Neural progenitor cell (in vitro differentiated cells): ENCODE measurements at regions not wholly inside any gene's neighbourhood (a gene's known extent, or its start where the extent isn't known, plus 50 kb on each side); places are given as distances from the start of the nearest gene placed in this dataset.
"Not testable (repeated sequence)": the region's sequence is repeated elsewhere in the genome, so short reads cannot be mapped to it uniquely, and the experiment has no call there.

Experiments used
- DNase-seq: peaks from one replicate; pipeline ENCODE4 v3.0.0-alpha.2; 2016; ENCODE audit warnings: low spot score
- H2AFZ ChIP-seq: fragments of 200-600 bp; sonication (generic); replicated peaks from 2 replicates; pipeline ENCODE4 v1.6.1; 2016; ENCODE audit warnings: antibody characterized with exemption
- H3F3A ChIP-seq: fragments of 200-600 bp; sonication (generic); 2 replicates; pipeline ENCODE4 v1.6.1; 2016; ENCODE audit warnings: antibody characterized with exemption, low read depth
- H3K27ac ChIP-seq: fragments of 200-600 bp; sonication (generic); 2 replicates; pipeline ENCODE4 v1.5.1; 2016; ENCODE audit warnings: mild to moderate bottlenecking
- H3K27me3 ChIP-seq: fragments of 200-600 bp; sonication (generic); 2 replicates; pipeline ENCODE4 v1.6.1; 2016; ENCODE audit warnings: mild to moderate bottlenecking, moderate library complexity
- H3K36me3 ChIP-seq: fragments of 200-600 bp; sonication (generic); 2 replicates; pipeline ENCODE4 v1.5.1; 2016
- H3K4me1 ChIP-seq: fragments of 200-600 bp; sonication (generic); 2 replicates; pipeline ENCODE4 v1.6.1; 2016; ENCODE audit warnings: mixed run types
- H3K4me2 ChIP-seq: fragments of 200-600 bp; sonication (generic); 2 replicates; pipeline ENCODE4 v1.6.1; 2016
- H3K4me3 ChIP-seq: fragments of 200-600 bp; sonication (generic); 2 replicates; pipeline ENCODE4 v1.5.1; 2016
- H3K79me2 ChIP-seq: fragments of 200-600 bp; sonication (generic); 2 replicates; pipeline ENCODE4 v1.6.1; 2016; ENCODE audit warnings: low read depth
- H3K9ac ChIP-seq: fragments of 200-600 bp; sonication (generic); 2 replicates; pipeline ENCODE4 v1.6.1; 2016
- H3K9me3 ChIP-seq: fragments of 200-600 bp; sonication (generic); 2 replicates; pipeline ENCODE4 v1.5.1; 2016; ENCODE audit warnings: low read depth
- H4K20me1 ChIP-seq: fragments of 200-600 bp; sonication (generic); 2 replicates; pipeline ENCODE4 v1.6.1; 2016; ENCODE audit warnings: low read depth
- H3K27ac Mint-ChIP-seq: 3 replicates; pipeline ENCODE4 v1.8.0; 2021; ENCODE audit warnings: mixed read lengths
- H3K27me3 Mint-ChIP-seq: 2 replicates; pipeline ENCODE4 v1.8.0; 2022; ENCODE audit warnings: low read depth, mild to moderate bottlenecking, inconsistent platforms, moderate library complexity, mixed read lengths; ENCODE audit not compliant: insufficient read depth
- H3K36me3 Mint-ChIP-seq: 3 replicates; pipeline ENCODE4 v1.8.0; 2021; ENCODE audit warnings: mixed read lengths
- H3K4me1 Mint-ChIP-seq: 3 replicates; pipeline ENCODE4 v1.8.0; 2021; ENCODE audit warnings: mixed read lengths
- H3K4me3 Mint-ChIP-seq: 3 replicates; pipeline ENCODE4 v1.8.0; 2021; ENCODE audit warnings: mild to moderate bottlenecking, moderate library complexity, mixed read lengths
- H3K9me3 Mint-ChIP-seq: 3 replicates; pipeline ENCODE4 v1.8.0; 2020; ENCODE audit warnings: mixed read lengths
- EZH2 ChIP-seq: fragments of 200-600 bp; sonication (generic); IDR thresholded peaks from 2 replicates; pipeline ENCODE4 v1.6.1; 2017; ENCODE audit warnings: antibody characterized with exemption, mild to moderate bottlenecking, moderate library complexity
- EZH2phosphoT487 ChIP-seq: fragments of 200-600 bp; sonication (generic); IDR thresholded peaks from 2 replicates; pipeline ENCODE4 v1.6.1; 2017; ENCODE audit warnings: antibody characterized with exemption
- TF ChIP-seq, protein P1 (sequence below): fragments of 200-600 bp; sonication (generic); IDR thresholded peaks from 2 replicates; pipeline ENCODE4 v1.5.1; 2017; ENCODE audit warnings: antibody characterized with exemption, mild to moderate bottlenecking

DNA sequence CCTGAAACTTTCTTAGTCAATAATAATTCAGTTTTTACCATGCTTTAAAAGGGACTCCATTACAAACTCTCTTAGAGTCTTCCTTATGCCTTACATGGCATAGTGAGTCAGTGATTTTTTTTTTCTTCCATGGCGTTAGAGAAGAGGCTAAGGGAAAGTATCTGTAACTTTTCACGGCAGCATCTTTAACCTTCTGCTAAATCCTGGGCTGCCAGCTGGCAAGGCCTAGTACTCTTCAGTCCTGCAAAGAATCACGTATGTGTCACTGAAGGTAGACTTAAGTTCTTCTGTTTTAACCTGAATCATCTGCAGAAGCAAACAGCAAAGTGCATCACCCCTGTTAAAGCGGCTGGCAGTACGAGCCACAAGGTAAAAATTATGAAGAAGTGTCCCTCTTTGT is 286.3 kb upstream of the FN1 start:
- H3K36me3 Mint-ChIP-seq: no peaks in the 10 kb centered on the region
- peaks cover 7% of the 10 kb centered on the region for H3K4me1 Mint-ChIP-seq
- H3K4me2 ChIP-seq: no peak overlapping the region
- no peak overlapping the region for H3K27ac Mint-ChIP-seq
- H3K9me3 ChIP-seq: no peaks in the 10 kb centered on the region
- no peak for DNase-seq
- no peaks in the 10 kb centered on the region for H4K20me1 ChIP-seq
- no peak overlapping the region for H2AFZ ChIP-seq
- H3K9ac ChIP-seq: no peak overlapping the region
- no peaks in the 10 kb centered on the region for H3K36me3 ChIP-seq
- no peaks in the 10 kb centered on the region for H3K79me2 ChIP-seq
- no peak overlapping the region for H3K4me3 Mint-ChIP-seq
- peaks cover 4% of the 10 kb centered on the region for H3K9me3 Mint-ChIP-seq
- H3F3A ChIP-seq: no peaks in the 10 kb centered on the region
- H3K27ac ChIP-seq: no peak overlapping the region
- no peak for TF ChIP-seq EZH2phosphoT487
- no peak for TF ChIP-seq EZH2
- TF ChIP-seq, protein P1, sequence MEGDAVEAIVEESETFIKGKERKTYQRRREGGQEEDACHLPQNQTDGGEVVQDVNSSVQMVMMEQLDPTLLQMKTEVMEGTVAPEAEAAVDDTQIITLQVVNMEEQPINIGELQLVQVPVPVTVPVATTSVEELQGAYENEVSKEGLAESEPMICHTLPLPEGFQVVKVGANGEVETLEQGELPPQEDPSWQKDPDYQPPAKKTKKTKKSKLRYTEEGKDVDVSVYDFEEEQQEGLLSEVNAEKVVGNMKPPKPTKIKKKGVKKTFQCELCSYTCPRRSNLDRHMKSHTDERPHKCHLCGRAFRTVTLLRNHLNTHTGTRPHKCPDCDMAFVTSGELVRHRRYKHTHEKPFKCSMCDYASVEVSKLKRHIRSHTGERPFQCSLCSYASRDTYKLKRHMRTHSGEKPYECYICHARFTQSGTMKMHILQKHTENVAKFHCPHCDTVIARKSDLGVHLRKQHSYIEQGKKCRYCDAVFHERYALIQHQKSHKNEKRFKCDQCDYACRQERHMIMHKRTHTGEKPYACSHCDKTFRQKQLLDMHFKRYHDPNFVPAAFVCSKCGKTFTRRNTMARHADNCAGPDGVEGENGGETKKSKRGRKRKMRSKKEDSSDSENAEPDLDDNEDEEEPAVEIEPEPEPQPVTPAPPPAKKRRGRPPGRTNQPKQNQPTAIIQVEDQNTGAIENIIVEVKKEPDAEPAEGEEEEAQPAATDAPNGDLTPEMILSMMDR: no peak
- H3K4me1 ChIP-seq: no peaks in the 10 kb centered on the region
- no peak overlapping the region for H3K4me3 ChIP-seq
- no peaks in the 10 kb centered on the region for H3K27me3 ChIP-seq
- peaks cover 5% of the 10 kb centered on the region for H3K27me3 Mint-ChIP-seq

DNA sequence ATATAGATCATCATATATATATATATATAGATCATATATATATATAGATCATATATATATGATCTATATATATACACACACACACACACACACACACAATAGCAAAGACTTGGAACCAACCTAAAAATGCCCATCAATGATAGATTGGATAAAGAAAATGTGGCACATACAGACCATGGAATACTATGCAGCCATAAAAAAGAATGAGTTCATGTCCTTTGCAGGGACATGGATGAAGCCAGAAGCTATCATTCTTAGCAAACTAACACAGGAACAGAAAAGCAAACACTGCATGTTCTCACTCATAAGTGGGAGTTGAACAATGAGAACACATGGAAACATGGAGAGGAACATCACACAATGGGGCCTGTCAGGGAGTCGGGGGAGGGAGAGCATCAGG is 285.6 kb upstream of the FN1 start:
- not testable (repeated sequence) for H3K4me3 ChIP-seq

DNA sequence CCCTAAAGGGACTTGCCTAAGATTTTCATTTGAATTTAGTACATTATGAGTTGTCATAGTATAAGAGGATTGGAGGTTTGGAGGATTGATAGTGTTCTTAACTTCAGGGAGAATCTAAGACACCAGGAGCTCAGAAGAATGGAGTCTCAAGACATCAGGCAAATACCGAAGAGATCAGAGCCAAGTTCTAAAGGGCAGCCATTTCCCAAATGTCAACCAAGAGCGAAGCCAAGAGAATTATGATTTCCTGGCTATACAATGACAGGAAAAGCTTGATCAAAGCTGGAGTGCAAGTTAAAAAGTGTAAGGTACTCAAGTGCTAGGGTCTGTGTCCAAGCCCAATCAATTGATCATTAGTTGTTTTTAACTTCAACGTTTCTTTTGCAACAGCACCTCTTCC is 283.0 kb upstream of the FN1 start:
- Histone ChIP-seq H2AFZ (no peak overlapping the region), H3K36me3 (no peaks in the 10 kb centered on the region), H3K4me3 (no peak overlapping the region), H3F3A (no peaks in the 10 kb centered on the region), H3K9ac (no peak overlapping the region), H3K4me1 (no peaks in the 10 kb centered on the region), H3K27ac (no peak overlapping the region), H4K20me1 (no peaks in the 10 kb centered on the region), H3K79me2 (no peaks in the 10 kb centered on the region), H3K27me3 (no peaks in the 10 kb centered on the region), H3K9me3 (no peaks in the 10 kb centered on the region), H3K4me2 (no peak overlapping the region)
- no peak overlapping the region for H3K4me3 Mint-ChIP-seq
- peaks cover 4% of the 10 kb centered on the region for H3K9me3 Mint-ChIP-seq
- peaks cover 7% of the 10 kb centered on the region for H3K4me1 Mint-ChIP-seq
- H3K27ac Mint-ChIP-seq: no peak overlapping the region
- H3K36me3 Mint-ChIP-seq: no peaks in the 10 kb centered on the region
- peaks cover 9% of the 10 kb centered on the region for H3K27me3 Mint-ChIP-seq
- DNase-seq: no peak
- TF ChIP-seq, protein P1: no peak
- TF ChIP-seq EZH2 (no peak), EZH2phosphoT487 (no peak)

More for the DNA sequence above, 285.6 kb upstream of the FN1 start:
- H3K27ac ChIP-seq, H4K20me1 ChIP-seq, H3F3A ChIP-seq, H3K79me2 ChIP-seq, H3K36me3 Mint-ChIP-seq, H3K9ac ChIP-seq, H3K4me3 Mint-ChIP-seq, H3K9me3 ChIP-seq, H3K36me3 ChIP-seq, H3K4me1 ChIP-seq, H3K27me3 ChIP-seq, H3K4me2 ChIP-seq, H3K4me1 Mint-ChIP-seq, H3K9me3 Mint-ChIP-seq, H2AFZ ChIP-seq, H3K27ac Mint-ChIP-seq, DNase-seq, H3K27me3 Mint-ChIP-seq: not testable (repeated sequence)

- no peak overlapping the region for H3K27ac Mint-ChIP-seq
- Histone ChIP-seq H3F3A (no peaks in the 10 kb centered on the region), H3K4me3 (no peak overlapping the region), H3K27ac (no peak overlapping the region), H3K9ac (no peak overlapping the region), H3K79me2 (no peaks in the 10 kb centered on the region), H3K9me3 (no peaks in the 10 kb centered on the region), H4K20me1 (no peaks in the 10 kb centered on the region), H3K4me2 (no peak overlapping the region), H3K4me1 (no peaks in the 10 kb centered on the region), H3K36me3 (no peaks in the 10 kb centered on the region), H2AFZ (peak overlapping the region; percentile 69), H3K27me3 (no peaks in the 10 kb centered on the region)
- H3K27me3 Mint-ChIP-seq: peaks cover 9% of the 10 kb centered on the region
- peaks cover 7% of the 10 kb centered on the region for H3K4me1 Mint-ChIP-seq
- no peak for TF ChIP-seq EZH2
- TF ChIP-seq, protein P1: no peak
- no peak for TF ChIP-seq EZH2phosphoT487
- peaks cover 4% of the 10 kb centered on the region for H3K9me3 Mint-ChIP-seq
- H3K4me3 Mint-ChIP-seq: no peak overlapping the region
- no peaks in the 10 kb centered on the region for H3K36me3 Mint-ChIP-seq
- no peak for DNase-seq
Observed at GRCh38 chr2:215718436-215718835, 282.6 kb upstream of the FN1 start.
